ENCODE measurements at regions not wholly inside any gene's neighbourhood (a gene's known extent, or its start where the extent isn't known, plus 50 kb on each side); places are given as distances from the start of the nearest gene placed in this dataset.

GRCh38 chr6:137750297-137750696 is 116.8 kb upstream of the TNFAIP3 start:
- DNase-seq (ENCODE audit: low read depth in 4 of 4, low spot score in 3 of 4): no peak

GRCh38 chr6:137751768-137752560 is 115.1 kb upstream of the TNFAIP3 start:
- DNase-seq (ENCODE audit: low read depth in 4 of 4, low spot score in 3 of 4): no peak

GRCh38 chr6:137754366-137754765 is 112.7 kb upstream of the TNFAIP3 start:
- no peak for DNase-seq (ENCODE audit: low read depth in 4 of 4, low spot score in 3 of 4)

- DNase-seq (ENCODE audit: low read depth in 4 of 4, low spot score in 3 of 4): no peak
These were observed 112.2 kb upstream of the TNFAIP3 start for GRCh38 chr6:137754866-137755265.

- DNase-seq (ENCODE audit: low read depth in 4 of 4, low spot score in 3 of 4): no peak
These were observed 111.8 kb upstream of the TNFAIP3 start for GRCh38 chr6:137755284-137755683.

- DNase-seq (ENCODE audit: low read depth in 4 of 4, low spot score in 3 of 4): no peak
These were observed 110.3 kb upstream of the TNFAIP3 start for GRCh38 chr6:137756788-137757187.

- no peak for DNase-seq (ENCODE audit: low read depth in 4 of 4, low spot score in 3 of 4)
These were observed 108.4 kb upstream of the TNFAIP3 start for GRCh38 chr6:137758661-137759060.

GRCh38 chr6:137759624-137760023 is 107.4 kb upstream of the TNFAIP3 start:
- no peak for DNase-seq (ENCODE audit: low read depth in 4 of 4, low spot score in 3 of 4)

GRCh38 chr6:137761072-137761471 is 106.0 kb upstream of the TNFAIP3 start:
- DNase-seq (ENCODE audit: low read depth in 4 of 4, low spot score in 3 of 4): no peak

GRCh38 chr6:137761487-137761886 is 105.6 kb upstream of the TNFAIP3 start:
- DNase-seq (ENCODE audit: low read depth in 4 of 4, low spot score in 3 of 4): no peak

GRCh38 chr6:137762168-137763090 is 104.6 kb upstream of the TNFAIP3 start:
- DNase-seq (ENCODE audit: low read depth in 4 of 4, low spot score in 3 of 4): no peak

GRCh38 chr6:137763436-137763835 is 103.6 kb upstream of the TNFAIP3 start:
- DNase-seq (ENCODE audit: low read depth in 4 of 4, low spot score in 3 of 4): no peak

GRCh38 chr6:137763886-137764285 is 103.2 kb upstream of the TNFAIP3 start:
- no peak for DNase-seq (ENCODE audit: low read depth in 4 of 4, low spot score in 3 of 4)

GRCh38 chr6:137764464-137764863 is 102.6 kb upstream of the TNFAIP3 start:
- no peak for DNase-seq (ENCODE audit: low read depth in 4 of 4, low spot score in 3 of 4)

GRCh38 chr6:137765059-137765458 is 102.0 kb upstream of the TNFAIP3 start:
- no peak for DNase-seq (ENCODE audit: low read depth in 4 of 4, low spot score in 3 of 4)

- no peak for DNase-seq (ENCODE audit: low read depth in 4 of 4, low spot score in 3 of 4)
These were observed 100.3 kb upstream of the TNFAIP3 start for GRCh38 chr6:137766596-137767370.

- DNase-seq (ENCODE audit: low read depth in 4 of 4, low spot score in 3 of 4): no peak
These were observed 99.6 kb upstream of the TNFAIP3 start for GRCh38 chr6:137767465-137767864.

GRCh38 chr6:137767911-137768690 is 99.0 kb upstream of the TNFAIP3 start:
- no peak for DNase-seq (ENCODE audit: low read depth in 4 of 4, low spot score in 3 of 4)

- no peak for DNase-seq (ENCODE audit: low read depth in 4 of 4, low spot score in 3 of 4)
These were observed 98.1 kb upstream of the TNFAIP3 start for GRCh38 chr6:137768935-137769334.

- no peak for DNase-seq (ENCODE audit: low read depth in 4 of 4, low spot score in 3 of 4)
These were observed 97.2 kb upstream of the TNFAIP3 start for GRCh38 chr6:137769797-137770362.

All from left renal pelvis (tissue), 4 donors.